HepG2 (cell line): ENCODE measurements at regions not wholly inside any gene's neighbourhood (a gene's known extent, or its start where the extent isn't known, plus 50 kb on each side); places are given as distances from the start of the nearest gene placed in this dataset.

Experiments
- ATAC-seq: fragments of 200-7000 bp; cut with Tn5 transposase; 3 replicates; pipeline ENCODE4 v1.9.1; 2020; ENCODE audit warnings: mild to moderate bottlenecking, moderate library complexity
- BruUV-seq: library from RNA; stranded (reverse); fragments of 400-500 nt; replicated peaks from 2 replicates; lab custom pipeline; 2021; lab: Mats Ljungman, UMichigan
- CTCF ChIA-PET: fragments of 300-600 bp; formaldehyde crosslinking; extraction: SDS; loops from one replicate; lab custom pipeline; 2021; ENCODE audit warnings: low total read pairs, inconsistent platforms, low intra/inter-chr PET ratio; lab: Yijun Ruan, JAX
- POLR2A ChIA-PET: fragments of 350-600 bp; sonication (Branson Sonifier 250); formaldehyde crosslinking; loops from one replicate; lab custom pipeline; 2020; ENCODE audit warnings: antibody characterized with exemption, inconsistent platforms; lab: Yijun Ruan, JAX
- DNase-seq: peaks from one replicate; pipeline ENCODE4 v3.0.0-alpha.2; 2015; ENCODE audit warnings: low spot score
- FAIRE-seq: peaks from 3 replicates; lab custom pipeline; 2011; peaks lifted over from hg19 to GRCh38; lab: Jason Lieb, UNC
- H2AFZ ChIP-seq: one replicate; pipeline ENCODE4 v1.6.1; 2011; ENCODE audit warnings: low read length, inconsistent platforms
- H3K27ac ChIP-seq: fragments of 300-600 bp; 3 replicates; pipeline ENCODE4 v1.8.0; 2011; ENCODE audit warnings: mixed run types, mild to moderate bottlenecking, mixed read lengths, low read length, inconsistent platforms; ENCODE audit not compliant: insufficient read depth; ENCODE audit errors: extremely low read length
- H3K27me3 ChIP-seq, 2 experiments: fragments of 200-600 bp in 1 of 2; 2 replicates in 1 of 2; 3 replicates in 1 of 2; pipeline versions ENCODE4 v1.6.0 to v1.8.0; 2011; ENCODE audit warnings: low read length in 2 of 2, mild to moderate bottlenecking in 2 of 2, moderate library complexity in 2 of 2, inconsistent platforms in 1 of 2; ENCODE audit not compliant: insufficient read depth in 2 of 2, control insufficient read depth in 1 of 2
- H3K36me3 ChIP-seq, 2 experiments: fragments of 200-600 bp in 1 of 2; replicated peaks in 1 of 2; 2 replicates in 1 of 2; 3 replicates in 1 of 2; pipeline versions ENCODE4 v1.5.1 to v1.8.0; 2011; ENCODE audit warnings: low read length in 2 of 2, inconsistent platforms in 1 of 2; ENCODE audit not compliant: insufficient read depth in 2 of 2, control insufficient read depth in 1 of 2
- H3K4me1 ChIP-seq: 2 replicates; pipeline ENCODE4 v1.5.1; 2012; ENCODE audit warnings: low read length, inconsistent platforms; ENCODE audit not compliant: insufficient read depth
- H3K4me2 ChIP-seq: 2 replicates; pipeline ENCODE4 v1.6.0; 2011; ENCODE audit warnings: low read depth, low read length, inconsistent platforms
- H3K4me3 ChIP-seq, 3 experiments: fragments of 200-600 bp in 1 of 3; sonication (generic), shearing (Covaris generic) in 1 of 3; replicated peaks in 1 of 3; 2 replicates each; pipeline ENCODE4 v1.5.1; 2011 to 2016; ENCODE audit warnings: low read length in 3 of 3, inconsistent platforms in 2 of 3, low read depth in 2 of 3, mild to moderate bottlenecking in 2 of 3, control low read depth in 1 of 3, mixed read lengths in 1 of 3; ENCODE audit not compliant: insufficient read depth in 1 of 3
- H3K79me2 ChIP-seq: one replicate; pipeline ENCODE4 v1.6.1; 2011; ENCODE audit warnings: low read length, inconsistent platforms; ENCODE audit not compliant: insufficient read depth
- H3K9ac ChIP-seq: 2 replicates; pipeline ENCODE4 v1.6.0; 2011; ENCODE audit warnings: mild to moderate bottlenecking, low read depth, low read length, inconsistent platforms; ENCODE audit not compliant: insufficient read depth
- H3K9me3 ChIP-seq: 2 replicates; pipeline ENCODE4 v1.5.1; 2012; ENCODE audit warnings: mild to moderate bottlenecking, low read length
- H4K20me1 ChIP-seq: 2 replicates; pipeline ENCODE4 v1.6.0; 2011; ENCODE audit warnings: inconsistent platforms, mild to moderate bottlenecking, low read length, moderate library complexity; ENCODE audit not compliant: insufficient read depth
- ERF ChIP-seq: IDR thresholded peaks from 2 replicates; pipeline ENCODE4 v1.6.1; 2018; ENCODE audit warnings: missing biosample characterization, missing genetic modification reagents
- ESRRA ChIP-seq: sonication (generic); formaldehyde crosslinking; IDR thresholded peaks from 2 replicates; pipeline ENCODE4 v1.5.1; 2020; ENCODE audit warnings: mild to moderate bottlenecking, low read depth, missing genetic modification reagents
- GABPA ChIP-seq, 2 experiments: IDR thresholded peaks; 2 replicates each; pipeline ENCODE4 v1.6.1; 2011 to 2016; ENCODE audit warnings: low read depth in 2 of 2, low read length in 1 of 2, missing biosample characterization in 1 of 2, missing genetic modification characterization in 1 of 2
- HDAC6 ChIP-seq: fragments of 200-600 bp; sonication (generic); IDR thresholded peaks from 2 replicates; pipeline ENCODE4 v1.7.0; 2017; ENCODE audit warnings: mild to moderate bottlenecking, antibody characterized with exemption, low read length, low read depth
- KAT7 ChIP-seq: IDR thresholded peaks from 2 replicates; pipeline ENCODE4 v1.6.1; 2018; ENCODE audit warnings: borderline replicate concordance, missing compliant biosample characterization
- NR0B2 ChIP-seq: sonication (generic); formaldehyde crosslinking; IDR thresholded peaks from 2 replicates; pipeline ENCODE4 v1.4.0; 2020; ENCODE audit warnings: mild to moderate bottlenecking, missing genetic modification reagents
- NRL ChIP-seq: sonication (generic); formaldehyde crosslinking; IDR thresholded peaks from 2 replicates; pipeline ENCODE4 v1.5.0; 2020; ENCODE audit warnings: missing genetic modification reagents, mild to moderate bottlenecking, moderate library complexity, borderline replicate concordance
- PBX3 ChIP-seq: sonication (generic); formaldehyde crosslinking; IDR thresholded peaks from 2 replicates; pipeline ENCODE4 v1.8.1; 2023; ENCODE audit warnings: missing genetic modification reagents, inconsistent platforms, borderline replicate concordance
- PHF20 ChIP-seq: sonication (generic); formaldehyde crosslinking; IDR thresholded peaks from 2 replicates; pipeline ENCODE4 v1.5.0; 2020; ENCODE audit warnings: mild to moderate bottlenecking, missing genetic modification reagents
- PITX1 ChIP-seq: sonication (generic); formaldehyde crosslinking; IDR thresholded peaks from 2 replicates; pipeline ENCODE4 v1.5.1; 2020; ENCODE audit warnings: mild to moderate bottlenecking, missing genetic modification reagents
- RBAK ChIP-seq: sonication (generic); formaldehyde crosslinking; IDR thresholded peaks from 2 replicates; pipeline ENCODE4 v1.5.1; 2020; ENCODE audit warnings: mild to moderate bottlenecking, missing genetic modification reagents
- ZBTB7A ChIP-seq: sonication (generic); formaldehyde crosslinking; IDR thresholded peaks from 2 replicates; pipeline ENCODE4 v1.8.0; 2022; ENCODE audit warnings: mild to moderate bottlenecking, missing genetic modification reagents
- ZFP36 ChIP-seq: fragments of 150-350 bp; IDR thresholded peaks from 2 replicates; pipeline ENCODE4 v1.6.1; 2018; ENCODE audit warnings: borderline replicate concordance, low read length, low read depth; ENCODE audit not compliant: partially characterized antibody
- ZFP41 ChIP-seq: sonication (generic); formaldehyde crosslinking; IDR thresholded peaks from 2 replicates; pipeline ENCODE4 v1.4.0; 2020; ENCODE audit warnings: mild to moderate bottlenecking, missing genetic modification reagents, borderline replicate concordance
- ZNF235 ChIP-seq: sonication (generic); formaldehyde crosslinking; IDR thresholded peaks from 2 replicates; pipeline ENCODE4 v1.8.1; 2023; ENCODE audit warnings: mild to moderate bottlenecking, missing genetic modification reagents, borderline replicate concordance
- ZNF317 ChIP-seq: sonication (generic); formaldehyde crosslinking; IDR thresholded peaks from 2 replicates; pipeline ENCODE4 v1.5.0; 2020; ENCODE audit warnings: mild to moderate bottlenecking, missing genetic modification reagents
- ZNF552 ChIP-seq: sonication (generic); formaldehyde crosslinking; IDR thresholded peaks from 2 replicates; pipeline ENCODE4 v1.9.0; 2022; ENCODE audit warnings: missing genetic modification reagents, mild to moderate bottlenecking, borderline replicate concordance
- ZNF577 ChIP-seq: sonication (generic); formaldehyde crosslinking; IDR thresholded peaks from 2 replicates; pipeline ENCODE4 v1.4.0; 2020; ENCODE audit warnings: mild to moderate bottlenecking, low read depth, missing genetic modification reagents, borderline replicate concordance
- ZNF772 ChIP-seq: sonication (generic); formaldehyde crosslinking; IDR thresholded peaks from 2 replicates; pipeline ENCODE4 v1.5.0; 2020; ENCODE audit warnings: mild to moderate bottlenecking, missing genetic modification reagents
- ZNF775 ChIP-seq: sonication (generic); formaldehyde crosslinking; IDR thresholded peaks from 2 replicates; pipeline ENCODE4 v1.4.0; 2020; ENCODE audit warnings: missing genetic modification reagents, mild to moderate bottlenecking, moderate library complexity, borderline replicate concordance
- WGBS: methylation state at CpG from one replicate; pipeline ENCODE4 v1.1.6; 2017; ENCODE audit warnings: low lambda C conversion rate; 5-methylcytosine and 5-hydroxymethylcytosine counted together
- in situ Hi-C: cut with HindIII; loops from 2 replicates; pipeline ENCODE4 v1.10.0; 2017; ENCODE audit warnings: low pct_unique_long_range_greater_than_20kb; ENCODE audit not compliant: extremely low pct_ligation_motif_present
- intact Hi-C: fragments of 100-400 bp; cut with micrococcal nuclease; formaldehyde crosslinking; loops from one replicate; pipeline ENCODE4 v1.10.0; 2022; ENCODE audit not compliant: unreplicated experiment

DNA sequence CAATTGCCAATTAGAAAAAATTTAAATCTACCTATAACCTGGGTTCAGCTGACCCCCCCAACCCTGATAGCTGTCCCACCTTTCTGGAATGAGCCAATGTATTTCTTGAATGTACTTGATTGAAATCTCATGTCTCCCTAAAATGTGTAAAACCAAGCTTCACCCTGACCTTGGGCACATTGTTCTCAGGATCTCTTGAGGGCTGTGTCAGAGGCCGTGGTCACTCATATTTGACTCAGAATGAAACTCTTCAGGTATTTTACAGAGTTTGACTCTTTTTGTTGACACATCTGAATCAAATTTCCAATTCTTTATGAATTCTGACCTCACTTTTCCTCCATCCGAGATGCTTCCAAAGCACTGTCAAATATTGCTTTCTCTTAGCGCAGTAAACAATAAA, 115.3 kb upstream of the BEND4 start:
- intact Hi-C loops, result no loop called here
- H3K27me3 ChIP-seq, result no peaks in the 10 kb centered on the region
- no peak for TF ChIP-seq ZNF317 (CRISPR knock-in tag)
- TF ChIP-seq PBX3 (CRISPR knock-in tag), result no peak
- TF ChIP-seq PITX1 (CRISPR knock-in tag), result no peak
- no peak for TF ChIP-seq RBAK (CRISPR knock-in tag)
- no peak for TF ChIP-seq ZNF552 (CRISPR knock-in tag)
- no peak for TF ChIP-seq ZNF775
- TF ChIP-seq, all 625 proteins: peak for 0
- no TSS peak for BruUV-seq
- Histone ChIP-seq H3K36me3 (no peaks in the 10 kb centered on the region), H2AFZ (no peak overlapping the region), H3K4me2 (no peak overlapping the region), H3K27ac (no peak overlapping the region), H3K9ac (no peak overlapping the region), H3K9me3 (no peaks in the 10 kb centered on the region), H3K4me3 (no peak overlapping the region), H3K79me2 (no peaks in the 10 kb centered on the region), H3K4me1 (no peaks in the 10 kb centered on the region), H4K20me1 (no peaks in the 10 kb centered on the region)
- FAIRE-seq, result no peak
- no peak for DNase-seq
- 57% methylated on average over 3 of the region's 3 CpGs for WGBS
- ChIA-PET CTCF (no interaction called here), POLR2A (no interaction called here)
- ATAC-seq, result no peak
- in situ Hi-C loops, result no loop called here

DNA sequence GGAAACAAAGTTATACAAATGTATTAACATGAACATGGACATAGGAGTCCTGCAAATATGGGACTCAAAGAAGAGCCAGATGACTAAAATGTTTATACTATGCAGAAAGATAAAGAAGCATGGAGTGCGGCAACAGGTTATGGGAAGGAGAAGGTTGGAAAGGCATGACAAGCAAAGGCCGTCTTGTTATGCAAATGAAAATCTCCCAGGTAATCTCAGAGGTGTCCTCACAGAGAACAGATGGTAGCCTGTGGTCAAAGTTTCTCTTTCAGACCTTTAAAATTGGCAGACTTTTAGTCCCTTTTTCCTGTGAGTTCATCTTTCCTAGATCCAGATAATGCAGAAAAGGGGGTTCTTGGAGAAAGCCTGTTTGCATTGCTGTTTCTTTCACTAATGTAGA, 116.4 kb upstream of the BEND4 start:
- BruUV-seq, result no TSS peak
- in situ Hi-C loops, result no loop called here
- no peak for ATAC-seq
- TF ChIP-seq ZNF772 (CRISPR knock-in tag) (no peak), ZFP36 (no peak), ZNF235 (no peak), ZBTB7A (CRISPR knock-in tag) (no peak), PHF20 (no peak), NRL (CRISPR knock-in tag) (no peak), ZNF577 (no peak), KAT7 (CRISPR knock-in tag) (no peak), NR0B2 (CRISPR knock-in tag) (no peak), ESRRA (CRISPR knock-in tag) (no peak), ZFP41 (CRISPR knock-in tag) (no peak), HDAC6 (no peak), ERF (CRISPR knock-in tag) (no peak), GABPA (IDR thresholded peaks at IDR 0.05; ENCODE audit: low read depth, low read length) (no peak), GABPA (CRISPR knock-in tag; IDR thresholded peaks at IDR 0.05; ENCODE audit: low read depth) (no peak)

More for the DNA sequence above, 116.4 kb upstream of the BEND4 start:
- Histone ChIP-seq H3K9me3 (no peaks in the 10 kb centered on the region), H2AFZ (no peak overlapping the region), H3K79me2 (no peaks in the 10 kb centered on the region), H3K4me3 (no peak overlapping the region), H3K4me1 (no peaks in the 10 kb centered on the region), H3K9ac (no peak overlapping the region), H3K4me2 (no peak overlapping the region), H3K36me3 (no peaks in the 10 kb centered on the region), H4K20me1 (no peaks in the 10 kb centered on the region), H3K27me3 (no peaks in the 10 kb centered on the region), H3K27ac (no peak overlapping the region)
- FAIRE-seq (no peak), DNase-seq (no peak)
- WGBS, result 0% methylated on average over 2 of the region's 2 CpGs
- ChIA-PET CTCF (no interaction called here), POLR2A (no interaction called here)
- intact Hi-C loops, result no loop called here
